Activated CD4-positive, alpha-beta T cell treated with anti-CD3 and anti-CD28 coated beads for 36 hours (primary cell): ENCODE measurements at regions not wholly inside any gene's neighbourhood (a gene's known extent, or its start where the extent isn't known, plus 50 kb on each side); places are given as distances from the start of the nearest gene placed in this dataset.
A peak's percentile ranks its signal among the peaks of the same experiment; 100 is the strongest.

Experiments used
- ATAC-seq: fragments of 200-7000 bp; cut with Tn5 transposase; one replicate; pipeline ENCODE4 v1.10.0; 2021; ENCODE audit warnings: mild to moderate bottlenecking, moderate library complexity
- CTCF ChIA-PET: fragments of 350-600 bp; sonication (Branson Sonifier 250); formaldehyde crosslinking; loops from one replicate; lab custom pipeline; 2021; ENCODE audit warnings: antibody characterized with exemption; lab: Charles Lee
- POLR2A ChIA-PET: fragments of 350-600 bp; sonication (Branson Sonifier 250); formaldehyde crosslinking; loops from one replicate; lab custom pipeline; 2021; ENCODE audit warnings: antibody characterized with exemption, inconsistent platforms; lab: Charles Lee
- DNase-seq: peaks from one replicate; pipeline ENCODE4 v3.0.0-alpha.2; 2020
- H3K27ac Mint-ChIP-seq: one replicate; pipeline ENCODE4 v1.8.0; 2021; ENCODE audit warnings: mixed read lengths
- H3K27me3 Mint-ChIP-seq: one replicate; pipeline ENCODE4 v1.8.0; 2021; ENCODE audit warnings: mixed read lengths
- H3K36me3 Mint-ChIP-seq: one replicate; pipeline ENCODE4 v1.8.0; 2021; ENCODE audit warnings: low read depth, mixed read lengths
- H3K4me1 Mint-ChIP-seq: one replicate; pipeline ENCODE4 v1.8.0; 2021; ENCODE audit warnings: mixed read lengths
- H3K4me3 Mint-ChIP-seq: one replicate; pipeline ENCODE4 v1.8.0; 2021; ENCODE audit warnings: mild to moderate bottlenecking, moderate library complexity, mixed read lengths
- H3K9me3 Mint-ChIP-seq: one replicate; pipeline ENCODE4 v1.8.0; 2021; ENCODE audit warnings: low read depth, mixed read lengths
- intact Hi-C, 2 experiments: fragments of 100-400 bp; cut with DNase I in 1 of 2; cut with micrococcal nuclease in 1 of 2; formaldehyde crosslinking; loops; one replicate each; pipeline versions ENCODE4 v1.14.2 to v1.15.1; 2022 to 2024; cut with DNase I, micrococcal nuclease

DNA sequence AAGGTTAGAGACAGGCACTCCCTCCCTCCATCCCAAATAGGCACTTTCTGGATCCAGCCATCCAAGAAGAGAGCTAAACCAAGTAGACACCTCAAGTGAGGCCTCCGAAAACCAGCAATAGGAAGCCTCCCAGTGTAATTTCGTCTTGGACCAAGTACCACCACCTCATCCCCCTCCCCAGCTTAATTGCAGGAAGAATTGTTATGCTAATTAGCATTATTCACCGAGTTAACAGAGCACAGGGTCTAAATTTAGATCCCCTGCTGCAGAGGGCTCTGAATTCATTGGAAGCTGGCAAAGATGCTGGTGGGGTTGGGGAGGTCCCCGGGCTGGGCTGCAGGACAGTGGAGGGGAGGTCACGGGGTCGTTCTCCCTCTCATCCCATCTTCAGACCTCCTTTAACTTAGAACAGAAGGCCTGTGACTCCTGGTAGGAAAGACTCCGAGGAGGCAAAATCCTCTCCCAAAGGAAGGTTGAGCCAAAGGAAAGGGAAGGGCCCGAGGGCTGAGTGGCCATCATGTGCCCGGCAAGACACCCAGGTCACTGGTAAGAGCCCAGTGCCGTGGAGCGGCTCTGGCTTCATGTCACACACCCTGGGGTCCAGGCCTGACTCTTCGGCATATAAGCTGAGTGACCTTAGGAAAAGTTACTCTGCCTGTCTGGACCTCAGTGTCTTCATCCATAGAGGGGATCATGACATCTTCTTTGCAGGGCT, 209.2 kb upstream of the GRIK3 start:
- Mint-ChIP-seq H3K27ac (no peak overlapping the region), H3K4me1 (no peaks in the 10 kb centered on the region), H3K4me3 (no peak overlapping the region), H3K36me3 (no peaks in the 10 kb centered on the region), H3K9me3 (no peaks in the 10 kb centered on the region), H3K27me3 (peaks cover 7% of the 10 kb centered on the region)
- no peak for ATAC-seq
- ChIA-PET CTCF (no interaction called here), POLR2A (no interaction called here)
- intact Hi-C loops, result no loop called here
- no peak for DNase-seq

DNA sequence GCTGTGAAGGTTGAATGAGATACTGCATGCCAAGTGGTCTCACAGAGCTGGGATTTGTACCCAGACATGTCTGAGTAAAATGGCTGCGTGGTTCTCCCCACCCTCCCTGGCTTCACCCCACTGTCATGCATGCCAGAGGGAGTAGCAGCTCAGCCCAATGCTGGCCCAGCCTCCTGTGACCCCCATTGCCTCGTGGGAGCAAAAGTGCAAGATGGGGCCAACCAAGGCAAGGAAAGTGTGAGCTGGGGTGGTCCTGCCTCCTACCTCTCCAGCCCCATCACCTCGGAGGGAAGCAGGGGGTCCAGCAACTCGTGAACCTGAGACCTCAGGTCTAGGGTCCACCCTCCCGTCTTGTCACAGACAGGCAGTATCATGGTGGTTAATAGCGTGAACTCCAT, 209.8 kb upstream of the GRIK3 start:
- peaks cover 7% of the 10 kb centered on the region for H3K27me3 Mint-ChIP-seq
- no peaks in the 10 kb centered on the region for H3K36me3 Mint-ChIP-seq
- H3K27ac Mint-ChIP-seq, result no peak overlapping the region
- ATAC-seq, result no peak
- H3K4me1 Mint-ChIP-seq, result no peaks in the 10 kb centered on the region
- no peak overlapping the region for H3K4me3 Mint-ChIP-seq
- intact Hi-C loops, result no loop called here
- H3K9me3 Mint-ChIP-seq, result no peaks in the 10 kb centered on the region
- no peak for DNase-seq
- ChIA-PET POLR2A (no interaction called here), CTCF (no interaction called here)

DNA sequence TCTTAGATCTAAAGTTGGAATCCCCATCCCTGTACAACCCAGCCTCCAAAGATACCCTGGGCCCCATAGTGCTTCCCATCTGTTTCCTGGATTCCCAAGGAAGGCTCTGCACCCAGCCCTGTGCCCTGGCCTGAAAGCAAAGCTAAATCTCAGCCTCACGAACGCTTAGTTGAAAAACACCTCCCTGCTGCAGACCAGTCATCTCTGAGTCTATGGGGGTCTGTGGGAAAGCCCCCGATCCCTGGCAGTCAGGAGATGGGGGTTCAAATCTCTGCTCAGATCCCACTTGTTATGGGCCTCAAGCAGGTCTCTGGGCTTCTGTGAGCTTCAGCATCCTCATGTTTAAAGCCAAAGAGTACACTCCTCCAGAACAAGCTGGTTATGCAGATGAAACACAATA, 210.5 kb upstream of the GRIK3 start:
- CTCF ChIA-PET, result no interaction called here
- no peaks in the 10 kb centered on the region for H3K36me3 Mint-ChIP-seq
- no peak overlapping the region for H3K4me3 Mint-ChIP-seq
- no peaks in the 10 kb centered on the region for H3K9me3 Mint-ChIP-seq
- no peaks in the 10 kb centered on the region for H3K4me1 Mint-ChIP-seq
- ATAC-seq (no peak), DNase-seq (no peak)
- POLR2A ChIA-PET, result no interaction called here
- intact Hi-C loops, result no loop called here
- H3K27me3 Mint-ChIP-seq, result peaks cover 6% of the 10 kb centered on the region
- H3K27ac Mint-ChIP-seq, result no peak overlapping the region

DNA sequence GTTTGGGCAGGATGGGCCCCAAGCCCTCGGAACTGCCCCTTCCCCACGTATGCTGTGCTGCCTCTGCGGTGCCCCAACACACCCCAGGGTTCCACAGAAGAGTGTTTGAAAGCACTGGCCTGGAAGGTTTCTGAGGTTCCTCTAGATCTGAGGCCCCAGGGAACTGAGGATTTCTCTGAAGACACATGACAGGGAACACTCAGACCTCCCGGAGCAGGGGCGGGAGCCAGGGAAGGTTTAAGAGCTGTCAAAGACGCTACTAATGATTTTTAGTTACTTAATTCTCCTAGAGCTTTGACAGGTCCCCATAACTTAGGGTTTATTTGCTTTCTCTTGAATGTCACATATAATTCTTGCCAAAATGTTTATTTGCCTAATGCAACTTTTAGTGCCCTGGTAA, 212.3 kb upstream of the GRIK3 start:
- CTCF ChIA-PET, result no interaction called here
- Mint-ChIP-seq H3K36me3 (no peaks in the 10 kb centered on the region), H3K27ac (no peak overlapping the region), H3K27me3 (peaks cover 8% of the 10 kb centered on the region), H3K4me3 (no peak overlapping the region), H3K4me1 (no peaks in the 10 kb centered on the region), H3K9me3 (no peaks in the 10 kb centered on the region)
- DNase-seq, result no peak
- POLR2A ChIA-PET, result no interaction called here
- no peak for ATAC-seq
- intact Hi-C loops, result no loop called here

DNA sequence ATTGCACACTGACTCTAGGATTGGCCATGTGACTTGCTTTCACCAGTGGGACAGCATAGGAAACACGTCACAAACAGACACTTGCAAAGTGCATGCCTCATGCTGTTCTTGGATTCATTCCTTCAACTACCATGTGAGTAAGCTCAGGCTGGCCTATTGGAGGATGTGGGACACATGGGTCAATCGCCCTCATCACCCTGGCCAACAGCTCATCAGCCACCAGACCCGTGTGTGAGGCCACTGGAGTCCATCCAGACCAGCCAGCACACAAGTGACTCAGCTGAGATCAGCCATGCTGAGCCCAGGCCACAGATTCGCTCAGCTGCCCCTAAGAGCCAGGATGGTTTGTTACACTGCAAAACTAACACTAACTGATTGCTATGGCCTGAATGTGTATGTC, 216.1 kb upstream of the GRIK3 start:
- no peaks in the 10 kb centered on the region for H3K4me1 Mint-ChIP-seq
- ATAC-seq (no peak), DNase-seq (no peak)
- no peaks in the 10 kb centered on the region for H3K9me3 Mint-ChIP-seq
- no peak overlapping the region for H3K27ac Mint-ChIP-seq
- H3K27me3 Mint-ChIP-seq, result peaks cover 18% of the 10 kb centered on the region
- intact Hi-C loops, result no loop called here
- no peaks in the 10 kb centered on the region for H3K36me3 Mint-ChIP-seq
- CTCF ChIA-PET, result no interaction called here
- H3K4me3 Mint-ChIP-seq, result no peak overlapping the region
- POLR2A ChIA-PET, result no interaction called here

DNA sequence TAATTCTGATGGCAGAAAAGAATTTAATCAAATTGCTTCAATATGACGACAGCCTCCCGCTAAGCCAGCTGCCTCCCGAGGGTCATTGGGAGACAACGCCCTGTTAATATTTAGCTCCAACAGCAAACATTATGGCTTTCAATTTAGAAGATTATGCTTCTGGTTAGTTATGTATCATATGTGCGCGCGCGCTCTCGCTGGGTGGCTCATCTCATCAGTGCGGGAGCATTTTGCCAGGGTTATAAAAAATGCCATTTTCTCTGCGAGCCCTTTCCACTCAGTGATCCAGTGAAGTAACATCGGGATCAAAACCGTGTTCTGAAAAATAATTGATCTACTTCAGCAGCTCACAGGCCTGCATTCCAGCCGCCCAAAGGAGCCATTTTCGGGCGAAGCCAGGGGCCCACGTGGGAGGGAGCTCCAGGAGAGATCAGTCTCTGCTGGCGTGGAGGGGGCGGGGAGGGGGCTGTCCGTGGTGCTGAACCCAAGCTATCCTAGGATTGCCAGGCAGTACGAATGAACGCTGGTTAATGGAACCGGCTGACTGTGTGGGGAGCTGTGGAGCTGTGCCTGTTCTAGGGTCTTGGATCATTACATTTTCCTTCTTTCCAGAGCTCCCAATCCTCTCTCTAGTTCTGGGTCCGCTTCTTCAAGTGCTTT, 219.1 kb upstream of the ZC3H12A start:
- peaks cover 33% of the 10 kb centered on the region for H3K27me3 Mint-ChIP-seq
- no peak overlapping the region for H3K4me3 Mint-ChIP-seq
- H3K9me3 Mint-ChIP-seq, result no peaks in the 10 kb centered on the region
- intact Hi-C loops, result no loop called here
- no peak overlapping the region for H3K27ac Mint-ChIP-seq
- no peak for ATAC-seq
- H3K36me3 Mint-ChIP-seq, result no peaks in the 10 kb centered on the region
- POLR2A ChIA-PET, result no interaction called here
- peak; percentile 54 for DNase-seq
- H3K4me1 Mint-ChIP-seq, result no peaks in the 10 kb centered on the region
- CTCF ChIA-PET, result interaction anchor here (0.7 kb wide), 1 partner anchor 531 kb away, joined by 3 read pairs; no protein-coding TSS in a partner anchor

DNA sequence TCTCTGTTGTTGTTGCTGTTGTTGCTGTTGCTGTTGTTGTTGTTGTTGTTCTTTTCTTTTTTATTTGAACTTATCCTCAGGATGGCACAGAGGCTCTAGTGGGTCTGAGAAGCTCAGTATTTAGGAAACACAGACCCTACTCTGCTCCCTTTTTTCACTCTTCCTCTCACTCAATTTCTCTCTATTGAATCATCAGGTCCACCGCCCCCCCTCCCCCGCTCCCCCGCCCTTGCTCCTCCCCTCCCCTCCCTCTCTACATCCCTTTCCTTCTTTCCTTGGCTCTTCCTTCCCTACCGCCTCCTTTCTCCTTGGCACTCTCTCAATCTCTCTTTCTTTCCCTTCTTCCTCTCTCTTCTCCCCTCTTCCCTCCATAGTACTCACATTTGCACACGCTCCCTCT, 218.5 kb upstream of the ZC3H12A start:
- DNase-seq (no peak), ATAC-seq (no peak)
- ChIA-PET POLR2A (no interaction called here), CTCF (no interaction called here)
- intact Hi-C loops, result no loop called here
- Mint-ChIP-seq H3K27me3 (peaks cover 33% of the 10 kb centered on the region), H3K4me1 (no peaks in the 10 kb centered on the region), H3K36me3 (no peaks in the 10 kb centered on the region), H3K9me3 (no peaks in the 10 kb centered on the region), H3K27ac (no peak overlapping the region), H3K4me3 (no peak overlapping the region)

DNA sequence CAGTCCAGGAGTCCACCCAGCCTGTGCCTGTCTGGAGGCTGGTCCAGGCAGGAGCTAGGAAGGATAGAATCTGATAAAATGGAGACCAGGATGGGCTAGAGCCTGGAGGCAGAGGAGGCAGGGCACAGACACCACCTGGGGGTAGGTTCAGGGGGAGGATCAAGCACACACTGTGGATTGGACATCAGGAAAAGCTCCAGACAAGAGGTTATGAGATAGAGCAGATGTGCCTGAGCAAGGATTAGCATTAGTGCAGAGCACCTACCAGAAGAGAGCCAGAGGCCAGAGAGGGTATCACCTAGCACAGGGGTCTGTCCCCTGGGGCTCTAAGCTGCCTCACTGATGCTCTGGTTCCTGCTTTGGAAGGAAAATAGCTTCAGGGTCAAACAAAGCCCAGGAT, 216.7 kb upstream of the ZC3H12A start:
- ChIA-PET POLR2A (no interaction called here), CTCF (no interaction called here)
- Mint-ChIP-seq H3K4me3 (no peak overlapping the region), H3K4me1 (no peaks in the 10 kb centered on the region), H3K9me3 (no peaks in the 10 kb centered on the region), H3K27me3 (peaks cover 35% of the 10 kb centered on the region), H3K27ac (no peak overlapping the region), H3K36me3 (no peaks in the 10 kb centered on the region)
- DNase-seq (no peak), ATAC-seq (no peak)
- intact Hi-C loops, result no loop called here

DNA sequence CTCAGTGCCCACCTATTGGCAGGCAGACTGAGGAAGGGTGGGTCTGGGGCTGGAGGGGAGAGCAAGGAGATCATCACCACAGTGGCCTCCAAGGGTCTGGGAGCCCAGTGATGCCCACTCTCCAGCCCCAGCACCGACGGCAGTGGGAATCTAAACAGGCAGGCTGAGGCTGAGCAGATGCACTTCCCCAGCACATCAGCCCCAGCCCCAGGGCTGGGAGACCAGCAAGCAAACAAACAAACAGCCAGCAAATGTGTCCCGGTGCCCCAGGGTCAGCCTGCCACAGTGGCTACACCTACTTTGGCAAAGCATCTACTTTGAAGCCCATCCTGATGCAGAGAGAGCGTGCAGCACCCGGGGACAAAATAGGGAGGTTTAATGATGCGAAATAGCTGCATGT, 216.3 kb upstream of the ZC3H12A start:
- ChIA-PET POLR2A (no interaction called here), CTCF (no interaction called here)
- no peak overlapping the region for H3K4me3 Mint-ChIP-seq
- no peaks in the 10 kb centered on the region for H3K36me3 Mint-ChIP-seq
- ATAC-seq (no peak), DNase-seq (no peak)
- H3K27ac Mint-ChIP-seq, result no peak overlapping the region
- no peaks in the 10 kb centered on the region for H3K4me1 Mint-ChIP-seq
- intact Hi-C loops, result no loop called here
- H3K9me3 Mint-ChIP-seq, result no peaks in the 10 kb centered on the region
- peaks cover 35% of the 10 kb centered on the region for H3K27me3 Mint-ChIP-seq

DNA sequence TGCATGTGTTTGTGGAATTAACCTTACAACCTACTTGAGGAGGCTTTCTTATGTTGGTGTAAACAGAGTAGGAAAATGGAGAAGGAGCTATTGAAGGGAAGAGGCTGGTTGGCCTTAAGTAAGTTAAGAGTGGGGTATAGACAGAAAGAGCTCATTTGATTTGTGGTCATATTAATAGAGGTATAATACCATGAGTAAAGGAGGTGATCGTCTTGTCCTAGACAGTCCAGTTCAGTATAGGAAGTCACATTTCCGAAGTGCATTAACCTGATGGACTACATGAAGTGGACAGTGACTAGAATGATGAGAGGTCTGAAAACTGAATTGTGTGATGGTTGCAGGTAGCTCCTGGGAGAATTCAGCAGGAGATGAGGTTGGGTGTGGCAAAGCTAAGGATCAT, 215.4 kb upstream of the ZC3H12A start:
- intact Hi-C loops, result no loop called here
- H3K9me3 Mint-ChIP-seq, result no peaks in the 10 kb centered on the region
- no peak for ATAC-seq
- DNase-seq, result no peak
- H3K4me3 Mint-ChIP-seq, result no peak overlapping the region
- ChIA-PET CTCF (no interaction called here), POLR2A (no interaction called here)
- no peaks in the 10 kb centered on the region for H3K4me1 Mint-ChIP-seq
- H3K36me3 Mint-ChIP-seq, result no peaks in the 10 kb centered on the region
- H3K27ac Mint-ChIP-seq, result no peak overlapping the region
- H3K27me3 Mint-ChIP-seq, result peaks cover 33% of the 10 kb centered on the region

DNA sequence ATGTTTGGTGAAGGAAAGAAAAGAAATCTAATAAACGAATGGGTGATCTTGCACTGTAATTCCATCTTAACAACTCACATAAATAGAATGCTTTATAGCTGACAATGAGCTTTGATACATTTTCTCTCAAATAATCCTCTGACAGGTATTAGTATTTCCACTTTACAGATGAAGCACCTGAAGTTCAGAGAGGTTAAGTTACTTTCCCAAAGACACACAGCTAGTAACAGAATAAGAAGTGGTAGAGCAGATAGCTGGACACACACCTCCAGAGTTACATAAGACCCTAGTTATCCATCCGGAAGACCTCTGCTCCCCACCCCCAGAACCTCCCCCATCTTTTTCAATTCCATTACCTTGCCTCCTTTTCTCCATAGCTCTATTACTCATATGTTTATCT, 213.3 kb upstream of the ZC3H12A start:
- POLR2A ChIA-PET, result no interaction called here
- intact Hi-C loops, result no loop called here
- Mint-ChIP-seq H3K9me3 (no peaks in the 10 kb centered on the region), H3K27me3 (peaks cover 20% of the 10 kb centered on the region), H3K4me1 (no peaks in the 10 kb centered on the region), H3K36me3 (no peaks in the 10 kb centered on the region), H3K4me3 (no peak overlapping the region), H3K27ac (no peak overlapping the region)
- DNase-seq (no peak), ATAC-seq (no peak)
- CTCF ChIA-PET, result no interaction called here

DNA sequence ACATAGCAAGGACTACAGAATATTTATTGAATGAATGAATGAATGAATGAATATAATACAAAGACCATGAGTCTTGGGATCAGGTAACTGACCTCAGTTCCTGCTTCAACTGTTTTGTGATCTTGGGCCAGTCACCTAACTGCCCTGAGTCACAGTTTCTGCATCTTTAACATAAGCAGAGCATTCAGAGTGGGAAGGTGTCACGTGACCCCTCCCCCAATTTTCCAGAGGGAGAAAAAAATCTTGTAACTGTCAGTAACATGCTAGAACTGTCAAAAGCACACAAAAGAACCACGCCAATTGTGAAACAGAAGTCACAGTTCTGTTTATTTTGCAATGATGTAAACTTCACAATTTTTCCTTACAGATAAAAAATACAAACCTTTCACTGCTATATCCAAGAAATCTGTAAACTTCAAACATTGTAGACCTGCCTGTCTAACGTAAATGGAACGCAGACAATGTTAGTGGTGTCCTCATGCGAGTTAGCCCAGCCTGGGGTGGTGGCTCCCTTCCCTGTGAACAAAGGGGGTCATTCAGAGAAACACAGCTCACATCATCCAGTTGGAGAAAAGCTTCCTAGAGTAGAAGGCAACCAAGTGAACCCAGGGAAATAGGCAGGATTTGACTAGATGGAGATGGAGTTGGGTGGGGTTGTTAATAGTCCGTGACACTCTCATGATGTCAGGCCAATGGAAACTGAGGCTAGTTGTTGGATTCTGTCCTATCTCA, 211.8 kb upstream of the ZC3H12A start:
- Mint-ChIP-seq H3K36me3 (no peaks in the 10 kb centered on the region), H3K4me3 (no peak overlapping the region), H3K27me3 (peaks cover 13% of the 10 kb centered on the region), H3K4me1 (no peaks in the 10 kb centered on the region), H3K27ac (no peak overlapping the region), H3K9me3 (no peaks in the 10 kb centered on the region)
- ATAC-seq (no peak), DNase-seq (no peak)
- CTCF ChIA-PET, result interaction anchor here (0.6 to 0.7 kb wide), 2 partner anchors 8 to 12 kb away, joined by 3 to 4 read pairs; no protein-coding TSS in a partner anchor
- intact Hi-C loops, result no loop called here
- POLR2A ChIA-PET, result no interaction called here
